CD1c-positive myeloid dendritic cell (primary cell): ENCODE measurements at regions not wholly inside any gene's neighbourhood (a gene's known extent, or its start where the extent isn't known, plus 50 kb on each side); places are given as distances from the start of the nearest gene placed in this dataset.

Experiments used
- DNase-seq: peaks from one replicate; pipeline ENCODE4 v3.0.0-alpha.2; 2016; ENCODE audit errors: extremely low spot score

DNA sequence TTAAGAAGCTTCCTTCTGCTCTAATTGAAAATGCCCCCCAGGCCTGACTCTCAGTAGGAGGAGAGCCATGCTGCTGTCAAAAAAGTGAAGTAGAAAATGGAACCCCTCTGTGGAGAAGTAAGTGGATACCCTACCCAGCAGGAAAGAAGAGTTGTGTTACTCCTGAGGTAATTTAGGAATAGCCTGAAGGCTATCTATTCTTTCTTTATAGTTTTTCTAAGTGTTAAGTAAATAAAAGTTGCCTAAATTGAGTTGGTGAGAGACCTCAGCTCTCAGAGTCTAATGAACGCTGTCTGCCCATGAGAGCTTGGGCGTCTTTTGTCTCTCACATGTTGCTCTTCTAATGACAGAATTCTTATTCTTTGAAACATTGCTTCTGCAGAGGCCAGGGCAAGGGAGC lies 116.2 kb downstream of the NSUN3 start:
- no peak for DNase-seq

DNA sequence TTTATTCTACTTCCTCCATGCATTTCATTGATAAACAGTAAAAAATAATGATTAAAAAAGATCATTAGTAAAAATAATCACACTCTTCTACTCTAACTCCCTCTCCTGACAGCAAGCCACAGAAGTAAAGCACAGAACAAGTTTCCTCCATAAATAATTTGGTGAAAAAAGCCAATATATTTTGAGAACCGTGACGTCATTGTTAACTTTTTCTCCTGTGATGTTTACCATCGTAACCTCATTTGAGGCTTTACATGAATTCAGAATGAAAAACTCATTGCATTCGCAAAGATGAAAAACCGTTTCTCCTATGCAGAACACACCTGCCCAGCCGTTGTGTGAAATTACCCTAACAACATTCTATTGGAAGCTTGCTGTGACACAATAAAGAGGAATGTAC lies 120.7 kb downstream of the NSUN3 start:
- DNase-seq: no peak

DNA sequence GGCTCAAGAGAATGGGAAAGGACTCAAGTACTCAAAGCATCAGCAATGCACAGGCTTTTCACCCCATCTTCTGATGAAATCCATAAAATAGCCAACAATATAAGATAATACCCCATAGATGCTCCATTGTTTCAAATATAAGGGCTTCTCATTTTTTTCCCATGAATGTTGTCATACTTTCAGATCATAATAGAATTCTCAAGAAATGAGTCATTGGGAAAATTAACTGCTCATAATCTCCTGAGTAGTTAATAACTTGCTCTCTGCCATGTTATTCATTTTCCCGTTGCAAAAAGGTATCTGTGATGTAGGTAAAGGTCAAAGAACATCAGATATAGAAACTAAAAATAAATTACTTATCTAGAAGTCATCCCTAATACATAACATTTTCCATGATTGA lies 121.9 kb downstream of the NSUN3 start:
- no peak for DNase-seq

DNA sequence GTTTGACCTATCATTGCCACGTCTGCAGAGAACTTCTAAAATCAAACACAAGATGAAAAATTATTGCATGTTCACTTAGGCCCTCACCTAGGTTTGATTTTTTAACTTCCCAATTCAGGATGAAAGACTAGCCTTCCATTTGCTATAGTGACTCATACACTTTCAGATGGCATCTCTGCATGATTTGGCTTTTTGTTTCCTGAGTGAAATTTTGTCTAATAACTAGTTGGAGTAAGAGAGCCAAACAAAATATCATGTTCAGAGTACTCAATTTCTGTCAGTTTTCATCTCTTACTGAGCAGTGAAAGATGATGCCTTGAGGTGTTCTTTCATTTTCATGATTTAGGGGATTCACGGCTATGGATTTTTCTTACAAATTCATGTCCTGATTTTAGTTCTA lies 122.9 kb downstream of the NSUN3 start:
- no peak for DNase-seq

DNA sequence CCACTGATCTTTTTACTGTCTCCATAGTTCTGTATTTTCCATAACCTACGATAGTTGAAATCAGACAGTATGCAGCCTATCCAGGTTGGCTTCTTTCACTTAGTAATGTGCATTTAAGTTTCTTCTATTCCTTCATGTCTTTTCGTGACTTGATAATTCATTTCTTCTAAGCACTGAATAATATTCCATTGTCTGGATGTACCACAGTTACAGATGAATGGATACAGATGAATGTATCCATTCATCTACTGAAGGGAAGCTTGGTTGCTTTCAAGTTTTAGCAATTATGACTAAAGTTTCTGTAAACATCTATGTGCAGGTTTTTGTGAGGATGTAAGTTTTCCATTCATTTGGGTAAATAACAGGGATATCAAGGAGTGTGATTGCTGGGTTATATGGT lies 124.8 kb downstream of the NSUN3 start:
- DNase-seq: no peak

DNA sequence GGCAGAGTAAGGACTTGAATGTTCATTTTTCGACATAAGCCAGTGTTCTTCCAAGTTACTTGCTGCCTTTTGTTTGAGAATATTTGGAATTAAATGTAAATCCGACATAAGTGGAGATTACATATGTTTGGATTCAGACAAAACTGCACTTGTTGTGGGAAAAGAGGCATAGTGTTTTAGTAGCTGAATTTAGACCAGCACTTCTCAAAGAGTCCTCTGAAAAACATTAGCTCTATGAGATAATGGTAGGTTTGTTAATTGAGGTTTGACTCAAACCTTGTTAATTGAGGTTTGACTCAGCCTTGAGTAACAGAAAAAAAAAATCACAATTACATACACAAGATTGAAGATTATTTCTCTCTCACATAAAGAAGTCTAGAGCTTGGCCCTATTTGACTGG lies 132.5 kb downstream of the NSUN3 start:
- DNase-seq: no peak

DNA sequence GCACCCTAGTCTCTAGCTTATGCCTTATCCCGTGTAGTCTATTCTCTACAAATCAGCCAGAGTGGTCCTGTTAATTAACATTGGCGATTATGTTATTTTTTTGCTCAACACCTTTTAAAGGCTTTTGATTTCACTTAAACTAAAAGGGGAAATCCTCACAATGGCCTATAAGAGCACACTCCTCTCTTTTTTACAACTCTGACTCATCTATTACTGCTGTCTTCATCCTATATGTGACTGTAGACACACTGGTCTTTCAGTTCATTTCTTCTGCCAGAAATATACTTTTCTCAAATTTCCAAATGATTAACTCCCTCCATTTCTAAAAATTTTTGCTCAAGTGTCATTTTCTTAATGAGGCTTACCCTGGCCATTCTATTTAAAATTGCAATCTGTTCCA lies 143.4 kb downstream of the NSUN3 start:
- no peak for DNase-seq

DNA sequence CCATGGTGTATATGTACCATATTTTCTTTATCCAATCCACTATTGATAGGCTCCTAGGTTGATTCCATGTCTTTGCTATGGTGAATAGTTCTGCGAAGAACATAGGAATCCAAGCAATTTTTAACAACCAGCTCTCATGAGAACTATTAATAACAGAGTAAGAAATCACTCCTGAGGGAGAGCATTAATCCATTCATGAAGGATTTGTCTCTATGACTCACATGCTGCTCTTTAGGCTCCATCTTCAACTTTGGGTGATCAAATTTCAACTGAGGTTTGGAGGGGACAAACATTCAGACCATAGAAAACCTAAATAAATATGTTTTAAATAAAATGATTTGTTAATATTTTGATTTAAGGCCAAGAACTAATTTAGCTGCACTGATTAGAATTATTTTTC lies 147.4 kb downstream of the NSUN3 start:
- no peak for DNase-seq

DNA sequence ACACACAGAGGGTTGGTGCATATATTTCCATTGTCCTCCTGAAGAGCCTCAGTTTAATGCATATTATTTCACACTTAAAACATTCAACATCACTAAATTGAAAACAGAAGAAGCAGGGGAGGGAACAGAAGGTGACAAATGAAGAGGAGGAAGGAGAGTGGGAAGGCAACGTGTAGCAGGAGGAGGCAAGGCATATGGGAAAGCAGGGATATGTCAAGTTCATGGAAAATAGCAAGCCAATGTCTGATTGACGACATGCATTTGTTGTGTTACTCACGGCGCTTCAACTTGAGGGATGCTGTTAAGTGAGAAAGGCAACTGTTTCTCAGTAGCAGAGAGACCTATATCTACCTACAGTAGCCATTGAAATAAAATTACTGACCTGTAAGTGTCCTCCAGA lies 154.5 kb downstream of the NSUN3 start:
- DNase-seq: no peak

DNA sequence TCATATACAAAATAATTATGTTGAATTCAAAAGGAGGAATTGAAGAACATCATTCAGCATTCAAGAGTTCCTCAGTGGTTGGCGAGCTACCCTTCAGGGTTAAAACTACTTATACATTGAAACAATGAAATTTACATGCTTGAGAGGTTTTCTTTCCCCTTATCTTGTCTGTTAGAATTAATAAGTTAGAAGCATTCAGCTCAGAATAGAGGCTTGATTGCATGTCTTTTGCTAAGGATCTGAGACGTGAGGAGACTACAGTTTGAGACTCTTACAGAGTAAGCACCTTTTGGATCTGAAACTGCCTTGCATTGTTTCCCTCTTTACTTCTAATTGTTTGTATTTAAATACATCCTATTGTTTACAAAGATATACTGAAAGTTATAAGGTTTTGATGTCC lies 157.6 kb downstream of the NSUN3 start:
- DNase-seq: no peak

DNA sequence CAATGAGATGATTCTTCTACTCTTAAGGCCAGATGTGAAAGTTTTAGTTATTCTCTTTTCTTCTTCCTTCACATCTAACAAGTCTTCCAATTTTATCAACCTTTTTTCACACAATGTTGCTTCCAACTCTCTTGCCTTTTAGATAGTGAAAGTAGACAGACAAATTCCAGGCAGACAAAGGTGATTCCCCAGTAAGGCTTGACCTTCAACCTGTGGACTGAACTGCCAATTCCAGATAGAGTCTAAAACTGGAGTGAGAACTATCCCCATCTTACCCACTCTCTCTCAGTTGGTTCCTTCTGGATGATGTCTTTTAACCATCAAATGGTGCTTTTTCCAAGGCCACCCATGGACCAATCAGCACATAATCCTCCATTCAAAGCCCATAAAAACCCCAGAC lies 159.0 kb downstream of the NSUN3 start:
- no peak for DNase-seq

DNA sequence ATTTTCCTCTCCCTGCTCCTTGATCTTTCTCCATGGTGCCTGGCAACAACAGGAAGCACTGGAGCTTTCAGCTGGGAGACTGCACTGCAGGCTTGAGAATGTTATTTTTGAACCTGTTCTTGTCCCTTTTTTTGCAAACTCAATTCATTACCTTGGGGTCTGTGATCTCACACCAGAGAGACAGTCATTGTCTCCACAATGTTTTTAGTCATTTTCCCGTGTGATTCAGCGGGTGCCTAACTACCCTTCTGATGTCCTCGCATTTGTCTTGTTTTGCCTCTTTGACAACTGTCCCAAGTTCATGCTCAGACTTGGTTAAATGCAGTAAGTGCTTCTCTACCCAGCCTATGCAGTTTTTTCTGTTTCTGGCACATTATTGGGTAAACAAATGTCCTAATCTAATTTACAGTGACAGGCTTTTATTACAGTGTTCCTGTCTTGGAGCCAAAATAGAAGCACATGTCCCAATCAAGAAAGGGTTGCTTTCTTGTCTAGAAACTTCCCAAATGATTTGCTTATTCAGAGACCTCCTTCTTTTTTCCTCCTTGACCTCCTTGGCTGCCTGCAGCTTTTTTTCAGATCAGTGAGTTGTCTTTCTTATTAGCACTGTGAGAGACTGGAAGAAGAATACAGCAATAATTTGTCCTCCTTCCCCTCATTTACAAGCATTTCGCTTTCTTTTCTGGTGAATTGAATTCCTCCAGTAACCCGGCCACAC lies 162.4 kb downstream of the NSUN3 start:
- DNase-seq: no peak

DNA sequence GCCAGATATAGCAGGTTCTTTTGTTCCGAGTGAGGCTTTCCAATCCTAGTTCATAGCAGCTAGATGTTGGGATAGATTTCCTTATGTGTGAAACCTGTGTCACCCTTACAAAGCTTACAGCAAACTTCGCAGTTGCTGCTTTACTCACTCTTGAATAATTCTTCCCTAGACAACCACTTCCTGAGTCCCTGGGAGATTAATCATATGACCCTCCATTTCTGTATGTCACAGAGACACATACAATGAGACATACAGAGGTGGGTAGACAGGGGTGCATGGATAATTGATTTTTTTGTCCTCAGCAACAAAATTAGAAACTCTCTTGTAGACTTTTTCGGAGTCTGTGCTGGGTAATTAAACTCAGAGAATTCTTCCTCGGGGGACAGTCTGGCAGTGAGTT lies 163.2 kb downstream of the NSUN3 start:
- DNase-seq: no peak

DNA sequence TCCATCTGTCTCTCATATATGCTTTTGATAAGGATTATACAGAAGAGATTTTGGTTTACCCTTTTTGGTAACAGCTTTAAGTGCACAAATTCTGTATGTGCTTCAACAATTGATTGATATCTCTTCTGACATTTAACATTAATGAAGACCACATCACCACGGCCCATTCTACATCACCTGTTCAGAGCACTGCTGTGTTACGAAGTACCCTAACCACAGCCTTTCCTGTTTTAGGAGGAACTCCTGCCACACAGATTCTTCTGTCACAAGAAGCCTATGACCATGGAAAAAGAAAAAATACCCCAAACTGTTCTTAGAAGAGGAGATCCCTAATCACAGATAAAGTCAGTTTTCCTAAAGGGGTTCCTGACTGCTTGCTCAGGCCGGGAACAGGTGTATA lies 170.1 kb downstream of the NSUN3 start:
- DNase-seq: no peak

DNA sequence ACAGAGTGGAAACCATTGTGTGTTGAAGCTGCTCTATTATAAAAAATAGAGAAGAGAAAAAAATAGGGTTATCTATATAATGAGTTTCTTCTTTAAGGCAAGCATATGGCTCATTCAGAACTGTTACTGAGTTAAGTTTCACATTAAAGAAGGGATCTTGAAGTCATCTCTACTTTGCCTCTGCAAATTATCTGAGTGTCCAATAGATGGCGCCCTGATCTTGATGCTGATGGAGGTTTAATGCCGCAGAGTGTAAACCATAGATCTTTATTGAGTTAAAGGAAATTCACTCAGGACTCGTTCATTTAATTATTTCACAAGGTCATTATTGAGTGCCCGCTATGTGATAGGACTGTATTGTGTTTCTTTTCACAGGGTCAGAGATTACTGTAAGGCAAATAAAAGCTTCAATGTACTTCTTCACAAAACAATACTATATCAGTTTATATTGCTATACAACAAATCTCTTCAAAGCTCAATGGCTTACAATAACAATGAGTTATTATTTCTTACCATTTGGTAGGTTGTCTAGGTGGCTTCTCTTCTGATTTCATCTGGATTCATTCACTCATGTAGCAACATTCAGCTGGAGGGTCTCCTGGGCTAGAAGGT lies 171.4 kb downstream of the NSUN3 start:
- peak; percentile 18 for DNase-seq

DNA sequence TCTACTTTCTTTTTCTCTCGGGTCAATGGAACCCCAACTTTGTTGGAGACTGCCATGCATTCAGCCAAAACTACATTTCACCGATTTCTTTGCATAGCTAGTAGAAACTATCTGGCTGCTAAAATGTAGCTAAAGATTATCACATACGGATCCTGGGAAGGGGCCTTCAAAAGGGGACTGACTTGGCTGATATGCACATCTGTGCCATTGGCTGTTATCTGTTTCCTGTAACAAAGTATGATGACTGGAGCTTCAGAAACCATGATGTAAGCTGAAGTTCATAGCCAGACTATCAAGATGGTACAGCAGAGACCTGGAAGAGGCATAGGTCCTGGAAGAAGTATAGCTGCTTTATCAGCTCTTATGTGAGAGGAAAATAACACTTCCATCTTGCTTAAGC lies 179.1 kb downstream of the NSUN3 start:
- no peak for DNase-seq

DNA sequence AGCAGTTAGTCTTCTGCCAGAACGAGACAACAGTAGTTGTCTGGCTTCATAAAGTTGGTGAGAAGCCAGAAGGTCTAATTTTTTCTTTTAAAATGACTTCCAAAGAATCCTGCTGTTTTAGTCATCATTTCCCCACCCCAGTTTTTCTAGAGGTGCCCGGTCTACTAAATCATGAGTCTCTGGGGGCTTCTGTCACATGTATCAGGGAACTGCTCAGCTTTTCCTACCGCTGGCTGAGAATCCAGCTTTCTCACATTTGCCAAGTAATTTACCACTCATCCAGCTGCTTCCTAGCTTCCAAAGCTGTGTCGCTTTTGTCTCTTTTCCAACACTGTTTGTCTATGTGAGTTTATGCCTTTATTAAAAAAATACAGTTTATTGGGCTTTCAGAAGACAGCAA lies 183.3 kb downstream of the NSUN3 start:
- no peak for DNase-seq

DNA sequence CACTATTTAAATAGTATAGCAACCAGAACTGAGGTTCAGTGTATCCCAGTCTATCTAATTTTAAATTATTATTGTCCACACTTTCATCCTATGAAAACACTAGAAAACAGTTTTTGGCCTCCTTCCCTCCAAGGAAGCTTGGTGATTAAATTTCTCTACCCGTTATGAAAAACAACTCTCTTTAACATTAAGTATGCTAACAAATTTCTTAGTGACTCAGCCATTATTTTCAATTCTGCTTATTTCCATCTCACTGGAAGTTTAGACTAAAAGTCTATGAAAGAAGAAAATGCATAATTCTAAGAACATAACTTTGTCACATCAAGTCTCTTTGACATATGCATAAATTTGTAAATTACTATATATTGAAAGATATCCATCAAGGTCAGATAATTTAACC lies 185.2 kb downstream of the NSUN3 start:
- DNase-seq: no peak

DNA sequence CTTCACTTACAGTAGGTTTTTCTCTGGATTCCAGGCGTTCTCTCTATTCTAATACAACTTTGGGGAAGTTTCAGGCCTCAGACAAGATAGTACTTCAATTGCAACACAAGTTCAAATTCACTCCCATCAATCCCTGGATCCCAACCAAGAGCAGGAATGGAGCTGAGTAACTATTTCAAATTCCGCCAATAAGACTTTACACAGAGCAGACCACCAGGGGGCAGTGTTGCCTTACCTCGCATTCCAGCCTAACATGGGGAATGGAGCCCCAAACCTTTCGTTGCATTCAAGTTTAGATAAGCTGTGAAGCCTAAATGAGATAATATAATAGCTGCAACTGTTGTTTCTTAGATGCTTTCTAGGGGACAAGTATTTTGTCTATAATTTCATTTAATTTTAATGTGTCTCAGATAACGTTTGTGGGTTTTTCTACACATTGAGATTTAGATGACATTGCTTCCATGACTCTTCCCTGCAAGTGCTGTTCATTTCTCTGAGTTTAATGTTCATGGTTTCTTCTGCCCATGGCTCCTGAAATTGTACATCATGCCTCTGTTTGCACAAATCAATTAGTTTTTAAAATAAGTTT lies 186.7 kb downstream of the NSUN3 start:
- DNase-seq: peak; percentile 63

DNA sequence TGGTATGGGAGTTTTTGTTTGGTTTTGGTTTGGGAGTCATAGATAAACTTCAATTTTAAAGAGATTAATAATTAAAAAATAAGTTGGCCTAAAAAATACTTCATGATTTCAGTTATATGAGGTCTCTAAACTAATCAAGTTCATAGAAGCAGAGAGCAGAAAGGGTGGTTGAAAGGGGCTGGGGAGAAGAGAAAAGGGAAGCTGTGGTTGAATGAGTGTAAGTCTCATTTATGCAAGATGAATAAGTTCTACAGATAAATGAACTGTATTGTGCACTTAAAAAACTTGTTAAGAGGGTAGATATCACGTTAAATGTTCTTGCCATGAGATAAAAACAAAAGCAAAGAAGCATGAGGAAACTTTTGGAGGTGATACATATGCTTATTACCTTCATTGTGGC lies 188.7 kb downstream of the NSUN3 start:
- no peak for DNase-seq

DNA sequence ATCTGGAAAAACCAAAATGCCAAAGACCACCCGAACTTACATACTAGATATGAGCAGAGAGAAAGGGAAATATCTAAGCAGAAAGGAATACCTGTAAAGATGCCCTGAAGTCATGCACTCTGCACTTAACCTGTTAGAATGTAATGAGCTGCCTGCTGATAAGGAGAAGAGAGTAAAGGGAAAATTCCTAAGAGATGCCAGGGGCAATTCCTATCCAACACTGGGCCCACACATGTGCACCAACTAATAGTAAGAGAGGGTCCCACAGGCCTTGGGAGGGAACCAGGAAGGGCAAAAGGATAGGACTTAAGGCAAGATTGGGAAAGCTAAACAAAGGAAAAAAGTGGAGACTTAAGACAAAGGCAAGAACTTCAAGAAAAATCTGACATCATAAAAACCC lies 189.5 kb downstream of the NSUN3 start:
- DNase-seq: no peak

DNA sequence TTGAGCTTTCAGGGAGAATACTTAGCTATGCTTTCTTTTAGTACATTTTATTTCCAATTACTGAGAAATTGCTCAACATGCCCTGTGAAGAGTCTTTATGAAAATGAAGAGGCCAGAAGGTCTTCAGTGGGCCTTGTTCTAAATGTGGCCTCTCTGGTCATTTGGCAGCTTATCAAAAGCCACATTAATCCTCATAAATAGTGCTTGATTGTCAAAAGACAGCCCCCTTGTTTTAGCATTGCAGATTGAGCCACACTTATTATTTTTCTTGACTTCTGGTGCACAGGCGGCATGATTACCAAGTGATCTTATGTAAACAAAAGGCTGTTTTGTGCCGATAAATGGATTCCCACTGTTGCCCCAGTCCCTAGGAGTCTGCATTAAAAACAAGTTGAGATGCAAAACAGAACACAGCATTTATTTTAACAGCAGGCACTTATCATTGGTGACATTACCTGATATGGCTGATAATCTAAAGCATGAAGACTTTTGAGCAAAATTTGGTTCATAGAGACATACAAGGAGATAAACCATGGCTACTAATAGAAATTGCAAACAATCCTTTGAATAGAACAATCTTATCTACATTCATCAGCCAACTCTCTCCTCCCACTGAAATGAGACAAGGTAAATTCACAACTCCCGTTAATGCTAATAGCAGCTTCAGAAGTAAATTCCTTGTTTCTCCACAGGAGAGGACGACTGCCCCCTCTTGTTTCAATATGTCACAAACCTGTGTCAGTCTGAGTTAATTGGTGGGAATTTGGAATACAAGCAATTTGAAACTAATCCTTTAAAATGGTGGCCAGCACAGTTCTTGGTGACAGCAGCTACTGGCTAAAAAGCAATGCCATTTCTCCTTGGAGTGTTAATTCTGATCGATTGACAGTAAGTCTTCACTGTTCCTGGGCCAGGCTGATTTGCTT lies 194.3 kb downstream of the NSUN3 start:
- DNase-seq: no peak

DNA sequence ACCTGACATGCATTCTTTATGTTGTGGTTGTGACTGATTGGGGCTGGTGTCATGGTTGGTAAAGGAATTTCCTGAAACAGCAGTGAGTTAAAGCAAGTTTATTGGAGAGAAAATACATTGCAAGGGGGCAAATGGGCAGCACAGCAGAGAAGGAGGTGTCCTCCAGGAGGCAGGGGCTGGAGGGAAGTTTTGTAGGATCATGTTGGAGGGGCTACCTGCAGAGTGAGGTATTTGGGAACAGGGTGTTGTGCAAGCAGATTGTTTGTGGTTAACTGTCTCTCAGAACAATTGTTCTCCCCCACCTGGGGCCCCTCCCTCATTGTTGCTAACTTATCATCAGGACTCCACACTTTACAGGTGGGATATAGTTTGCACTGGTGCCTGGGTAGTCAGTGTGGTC lies 196.0 kb downstream of the NSUN3 start:
- DNase-seq: no peak
